ENCODE measurements at regions not wholly inside any gene's neighbourhood (a gene's known extent, or its start where the extent isn't known, plus 50 kb on each side); places are given as distances from the start of the nearest gene placed in this dataset.

GRCh38 chr2:185222311-185222710 is 516.3 kb upstream of the FSIP2 start:
- H2BK12ac ChIP-seq (ENCODE audit: insufficient read length, low read depth, low read length), result no peak overlapping the region
- Mint-ChIP-seq H3K36me3 (ENCODE audit: insufficient read depth in 1 of 3, low read depth in 3 of 3) (no peaks in the 10 kb centered on the region), H3K4me1 (no peaks in the 10 kb centered on the region), H3K4me3 (no peak overlapping the region), H3K27me3 (ENCODE audit: low read depth) (no peaks in the 10 kb centered on the region), H3K27ac (no peak overlapping the region), H3K9me3 (peaks cover 0 to 3% of the 10 kb centered on the region in 2 experiments; a peak in 1 of 5 replicates)
- no peak overlapping the region for H2BK20ac ChIP-seq (ENCODE audit: low read depth, low read length, poor library complexity, severe bottlenecking)
- H3K9ac ChIP-seq (ENCODE audit: extremely low read depth, insufficient read length, low read length), result no peak overlapping the region
- no peak overlapping the region for H2BK15ac ChIP-seq (ENCODE audit: low read depth, low read length)
- no peak overlapping the region for H3T11ph ChIP-seq (ENCODE audit: low read length)
- no peak overlapping the region for H2BK5ac ChIP-seq (ENCODE audit: insufficient read length, low read length)
- no peak overlapping the region for H3K56ac ChIP-seq (ENCODE audit: insufficient read length, low read depth, low read length)
- H4K20me1 ChIP-seq (ENCODE audit: control insufficient read depth, insufficient read depth, insufficient read length), result no peaks in the 10 kb centered on the region
- H4K8ac ChIP-seq (replicated peaks; ENCODE audit: insufficient read length, low read depth, low read length), result no peak overlapping the region
- no peak overlapping the region for H2AFZ ChIP-seq (ENCODE audit: low read length)
- no peak overlapping the region for H3K23ac ChIP-seq (ENCODE audit: insufficient read length, low read depth, low read length)
- TF ChIP-seq CTCF (conservative IDR thresholded peaks at IDR 0.05), result no peak
- no CpG with 5 or more reads among the region's 1 CpG for WGBS (ENCODE audit: extremely low coverage, insufficient read length, low lambda C conversion rate)
- no peaks in the 10 kb centered on the region for H3K23me2 ChIP-seq (ENCODE audit: insufficient read length, low read depth, low read length, poor library complexity, severe bottlenecking)
- H4K91ac ChIP-seq (ENCODE audit: insufficient read length, low read depth, low read length), result no peak overlapping the region
- no peaks in the 10 kb centered on the region for H3K79me1 ChIP-seq (ENCODE audit: insufficient read depth, low read depth, low read length, poor library complexity, severe bottlenecking)
- no peak overlapping the region for H3K14ac ChIP-seq (ENCODE audit: insufficient read depth, low read length)
- no peaks in the 10 kb centered on the region for H3K9me3 ChIP-seq (ENCODE audit: control insufficient read depth, low read depth, low read length)
- no peaks in the 10 kb centered on the region for H3K4me1 ChIP-seq (ENCODE audit: insufficient read depth, low read length)
- no peak overlapping the region for H3K4ac ChIP-seq (ENCODE audit: low read depth, low read length)
- H2AK5ac ChIP-seq (ENCODE audit: insufficient read length, low read length), result no peak overlapping the region
- H3K4me2 ChIP-seq (ENCODE audit: insufficient read depth, insufficient read length, low read length), result no peak overlapping the region
- no peak overlapping the region for H3K18ac ChIP-seq (ENCODE audit: insufficient read length, low read depth, low read length)
- no peak for DNase-seq
- no peaks in the 10 kb centered on the region for H3K79me2 ChIP-seq (ENCODE audit: insufficient read depth, low read length)
- no peak overlapping the region for H3K27ac ChIP-seq (ENCODE audit: insufficient read length, low read depth, low read length)
- H3K27me3 ChIP-seq (ENCODE audit: insufficient read depth, low read length), result no peaks in the 10 kb centered on the region
- H4K5ac ChIP-seq (ENCODE audit: insufficient read length, low read depth, low read length), result no peak overlapping the region
- H2BK120ac ChIP-seq (ENCODE audit: low read depth, low read length, poor library complexity, severe bottlenecking), result no peak overlapping the region

All from H9 (cell line).